ENCODE measurements at regions not wholly inside any gene's neighbourhood (a gene's known extent, or its start where the extent isn't known, plus 50 kb on each side); places are given as distances from the start of the nearest gene placed in this dataset.

DNA sequence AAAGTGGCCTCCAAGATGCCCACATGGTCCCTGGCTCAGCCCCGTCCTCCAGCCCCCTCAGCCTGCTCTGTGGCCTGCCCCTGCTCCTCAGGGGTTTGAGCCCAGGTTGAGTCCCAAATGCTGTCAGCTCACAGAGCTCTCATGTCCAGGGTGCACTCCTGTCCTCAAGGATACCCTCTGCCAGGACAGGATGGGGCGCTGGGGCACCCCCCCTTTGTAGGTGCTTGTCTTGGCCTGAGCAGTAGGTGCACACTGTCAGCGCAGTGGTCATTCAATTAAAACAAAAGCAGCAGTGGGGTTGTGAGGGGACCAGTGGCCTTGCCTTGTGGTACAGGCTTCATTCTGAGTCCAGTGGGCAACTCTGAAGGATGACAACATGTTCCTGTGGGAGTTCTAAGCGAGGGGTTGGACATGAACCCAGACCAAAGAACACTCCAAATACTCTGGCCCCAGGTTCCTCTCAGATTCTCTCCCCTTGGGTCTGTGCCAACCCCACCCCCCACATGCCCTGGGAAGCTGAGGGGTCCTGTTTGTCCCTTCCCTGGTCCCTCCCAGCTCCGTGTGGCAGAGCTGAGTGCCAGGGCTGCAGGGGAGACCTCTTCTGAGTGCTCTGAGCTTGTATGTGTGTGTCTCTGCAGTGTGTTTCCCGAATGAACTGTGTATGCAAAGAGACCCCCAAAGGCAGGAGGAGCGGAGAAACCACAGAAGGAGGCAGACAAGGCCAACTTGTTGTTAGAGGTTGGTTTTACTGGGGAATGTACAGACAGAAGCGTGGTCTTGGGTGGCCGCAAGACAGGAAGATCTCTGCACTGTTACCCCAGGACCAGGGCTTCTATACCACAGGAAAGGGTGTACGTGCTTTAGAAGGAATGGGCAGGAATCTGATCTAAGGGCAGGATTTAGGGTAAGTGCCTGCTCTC, 155.6 kb upstream of the HS6ST1 start:
- Histone ChIP-seq H2AFZ (replicated peaks) (no peak overlapping the region), H4K20me1 (ENCODE audit: low read depth) (no peaks in the 10 kb centered on the region), H3K27ac (no peak overlapping the region), H3K4me3 (no peak overlapping the region), H3K4me2 (no peak overlapping the region), H3F3A (ENCODE audit: low read depth) (no peaks in the 10 kb centered on the region), H3K79me2 (ENCODE audit: low read depth) (no peaks in the 10 kb centered on the region), H3K4me1 (no peaks in the 10 kb centered on the region), H3K36me3 (no peaks in the 10 kb centered on the region), H3K9me3 (ENCODE audit: low read depth) (peaks cover 3% of the 10 kb centered on the region), H3K9ac (no peak overlapping the region), H3K27me3 (no peaks in the 10 kb centered on the region)
- Mint-ChIP-seq H3K36me3 (peaks cover 6% of the 10 kb centered on the region), H3K4me1 (peaks cover 9% of the 10 kb centered on the region), H3K4me3 (no peak overlapping the region), H3K27ac (peak overlapping the region; percentile 8), H3K27me3 (ENCODE audit: insufficient read depth, low read depth) (peaks cover 15% of the 10 kb centered on the region), H3K9me3 (peaks cover 23% of the 10 kb centered on the region)
- TF ChIP-seq EZH2 (IDR thresholded peaks at IDR 0.05), result no peak
- no peak for TF ChIP-seq EZH2phosphoT487 (IDR thresholded peaks at IDR 0.05)
- peak; percentile 1 for DNase-seq (ENCODE audit: low spot score)

DNA sequence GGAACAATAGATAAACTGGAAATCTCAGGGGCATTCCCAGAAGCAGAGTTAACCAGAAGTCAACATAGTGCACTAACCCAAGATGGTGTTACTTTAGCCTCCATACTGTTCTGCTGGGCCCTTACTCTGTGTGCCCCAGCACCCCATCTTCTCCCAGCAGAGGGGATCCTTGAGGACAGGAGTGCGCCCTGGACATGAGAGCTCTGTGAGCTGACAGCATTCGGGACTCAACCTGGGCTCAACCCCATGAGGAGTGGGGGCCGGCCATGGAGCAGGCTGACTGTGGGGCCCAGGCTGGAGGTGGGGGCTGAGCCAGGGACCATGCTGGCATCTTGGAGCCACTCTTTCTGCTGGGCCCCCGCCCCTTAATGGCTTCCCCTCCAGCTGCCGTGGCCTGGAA, 156.3 kb upstream of the HS6ST1 start:
- no peak for DNase-seq (ENCODE audit: low spot score)
- no peaks in the 10 kb centered on the region for H3K4me1 ChIP-seq
- Mint-ChIP-seq H3K36me3 (peaks cover 6% of the 10 kb centered on the region), H3K4me1 (peaks cover 9% of the 10 kb centered on the region), H3K27me3 (ENCODE audit: insufficient read depth, low read depth) (peaks cover 11% of the 10 kb centered on the region), H3K27ac (peak overlapping the region; percentile 8), H3K9me3 (peaks cover 16% of the 10 kb centered on the region), H3K4me3 (no peak overlapping the region)
- no peaks in the 10 kb centered on the region for H4K20me1 ChIP-seq (ENCODE audit: low read depth)
- no peaks in the 10 kb centered on the region for H3K9me3 ChIP-seq (ENCODE audit: low read depth)
- no peaks in the 10 kb centered on the region for H3K27me3 ChIP-seq
- H3F3A ChIP-seq (ENCODE audit: low read depth), result no peaks in the 10 kb centered on the region
- no peaks in the 10 kb centered on the region for H3K36me3 ChIP-seq
- H3K4me3 ChIP-seq, result no peak overlapping the region
- no peak overlapping the region for H2AFZ ChIP-seq (replicated peaks)
- H3K4me2 ChIP-seq, result no peak overlapping the region
- H3K27ac ChIP-seq, result no peak overlapping the region
- no peak overlapping the region for H3K9ac ChIP-seq
- TF ChIP-seq, protein P1, sequence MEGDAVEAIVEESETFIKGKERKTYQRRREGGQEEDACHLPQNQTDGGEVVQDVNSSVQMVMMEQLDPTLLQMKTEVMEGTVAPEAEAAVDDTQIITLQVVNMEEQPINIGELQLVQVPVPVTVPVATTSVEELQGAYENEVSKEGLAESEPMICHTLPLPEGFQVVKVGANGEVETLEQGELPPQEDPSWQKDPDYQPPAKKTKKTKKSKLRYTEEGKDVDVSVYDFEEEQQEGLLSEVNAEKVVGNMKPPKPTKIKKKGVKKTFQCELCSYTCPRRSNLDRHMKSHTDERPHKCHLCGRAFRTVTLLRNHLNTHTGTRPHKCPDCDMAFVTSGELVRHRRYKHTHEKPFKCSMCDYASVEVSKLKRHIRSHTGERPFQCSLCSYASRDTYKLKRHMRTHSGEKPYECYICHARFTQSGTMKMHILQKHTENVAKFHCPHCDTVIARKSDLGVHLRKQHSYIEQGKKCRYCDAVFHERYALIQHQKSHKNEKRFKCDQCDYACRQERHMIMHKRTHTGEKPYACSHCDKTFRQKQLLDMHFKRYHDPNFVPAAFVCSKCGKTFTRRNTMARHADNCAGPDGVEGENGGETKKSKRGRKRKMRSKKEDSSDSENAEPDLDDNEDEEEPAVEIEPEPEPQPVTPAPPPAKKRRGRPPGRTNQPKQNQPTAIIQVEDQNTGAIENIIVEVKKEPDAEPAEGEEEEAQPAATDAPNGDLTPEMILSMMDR (IDR thresholded peaks at IDR 0.05), result no peak
- TF ChIP-seq EZH2phosphoT487 (IDR thresholded peaks at IDR 0.05) (no peak), EZH2 (IDR thresholded peaks at IDR 0.05) (no peak)
- no peaks in the 10 kb centered on the region for H3K79me2 ChIP-seq (ENCODE audit: low read depth)

DNA sequence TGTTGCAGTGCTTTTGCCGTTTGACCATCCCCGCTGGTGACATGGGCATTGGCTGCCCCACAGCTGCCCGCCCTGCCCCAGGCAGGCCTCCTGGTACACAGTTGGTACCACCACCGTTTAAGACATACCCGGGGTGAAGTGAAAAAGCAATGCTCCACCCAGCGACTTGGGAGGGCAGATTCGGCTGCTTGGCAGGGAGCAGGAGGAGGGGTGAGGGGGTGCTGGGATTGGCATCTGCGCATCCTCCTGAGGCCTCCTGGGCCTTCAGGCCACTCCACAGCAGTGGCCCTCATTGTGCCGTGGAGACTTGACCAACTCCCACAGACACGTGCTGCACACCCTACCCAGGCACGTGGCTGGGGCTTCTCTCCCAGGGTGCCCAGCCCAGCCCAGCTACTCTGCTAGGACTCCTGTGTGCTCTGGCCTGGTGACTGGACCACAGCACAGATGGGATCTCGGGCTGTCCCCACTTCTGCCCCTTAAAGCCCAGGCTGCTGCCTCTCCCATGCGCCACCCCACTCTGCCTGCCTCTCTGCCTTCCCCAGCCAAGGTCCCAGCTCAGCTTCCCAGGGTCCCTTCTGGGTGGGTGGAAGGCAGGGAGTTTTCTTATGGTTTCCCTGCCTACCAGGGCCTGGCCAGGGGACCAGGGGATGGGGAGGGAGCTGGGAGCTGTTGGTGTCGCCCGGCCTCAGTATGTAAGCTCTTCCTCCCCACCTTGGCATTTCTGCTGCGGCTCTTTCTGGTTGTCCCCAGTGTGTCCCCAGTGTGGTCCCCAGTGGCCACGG, 157.0 kb upstream of the HS6ST1 start:
- DNase-seq (ENCODE audit: low spot score), result peak; percentile 1
- Histone ChIP-seq H3K36me3 (no peaks in the 10 kb centered on the region), H3K79me2 (ENCODE audit: low read depth) (no peaks in the 10 kb centered on the region), H3K4me1 (no peaks in the 10 kb centered on the region), H3K9ac (no peak overlapping the region), H3K4me3 (no peak overlapping the region), H3F3A (ENCODE audit: low read depth) (no peaks in the 10 kb centered on the region), H2AFZ (replicated peaks) (no peak overlapping the region), H3K27ac (no peak overlapping the region), H3K9me3 (ENCODE audit: low read depth) (no peaks in the 10 kb centered on the region), H4K20me1 (ENCODE audit: low read depth) (no peaks in the 10 kb centered on the region), H3K4me2 (no peak overlapping the region), H3K27me3 (no peaks in the 10 kb centered on the region)
- H3K27me3 Mint-ChIP-seq (ENCODE audit: insufficient read depth, low read depth), result peaks cover 8% of the 10 kb centered on the region
- H3K4me3 Mint-ChIP-seq, result no peak overlapping the region
- TF ChIP-seq, protein P1 (IDR thresholded peaks at IDR 0.05), result no peak
- TF ChIP-seq EZH2phosphoT487 (IDR thresholded peaks at IDR 0.05) (no peak), EZH2 (IDR thresholded peaks at IDR 0.05) (no peak)
- H3K4me1 Mint-ChIP-seq, result peaks cover 9% of the 10 kb centered on the region
- H3K27ac Mint-ChIP-seq, result no peak overlapping the region
- peaks cover 1% of the 10 kb centered on the region for H3K36me3 Mint-ChIP-seq
- H3K9me3 Mint-ChIP-seq, result peaks cover 9% of the 10 kb centered on the region

Data from neural progenitor cell (in vitro differentiated cells).